Sigmoid colon (tissue), 6 donors: ENCODE measurements at regions not wholly inside any gene's neighbourhood (a gene's known extent, or its start where the extent isn't known, plus 50 kb on each side); places are given as distances from the start of the nearest gene placed in this dataset.

ENCODE experiments used
- DNase-seq: peaks from one replicate; pipeline ENCODE4 v3.0.0-alpha.2; 2019
- H3K27ac ChIP-seq, 4 donors: fragments of 200-600 bp; sonication (generic); one replicate each; pipeline ENCODE4 v1.5.1; 2016 to 2019; ENCODE audit warnings: mild to moderate bottlenecking in 1 of 4
- H3K27me3 ChIP-seq, 3 donors: fragments of 200-600 bp; sonication (generic); one replicate each; pipeline ENCODE4 v1.5.1; 2019; ENCODE audit warnings: mild to moderate bottlenecking in 1 of 3
- H3K36me3 ChIP-seq, 4 donors: fragments of 200-600 bp; sonication (generic); one replicate each; pipeline ENCODE4 v1.5.1; 2016 to 2019
- H3K4me1 ChIP-seq, 4 donors: fragments of 200-600 bp; sonication (generic); one replicate each; pipeline ENCODE4 v1.5.1; 2017 to 2019
- H3K4me3 ChIP-seq, 4 donors: fragments of 200-600 bp; sonication (generic); one replicate each; pipeline ENCODE4 v1.5.1; 2017 to 2019; ENCODE audit warnings: mild to moderate bottlenecking in 2 of 4, moderate library complexity in 1 of 4
- H3K9me3 ChIP-seq, 4 donors: fragments of 200-600 bp in 3 of 4; sonication (generic) in 3 of 4; one replicate each; pipeline versions ENCODE4 v1.5.1 to v1.6.1; 2013 to 2019
- EP300 ChIP-seq, 4 donors: sonication (generic); formaldehyde crosslinking; IDR thresholded peaks; one replicate each; pipeline ENCODE4 v1.6.1; 2017; ENCODE audit warnings: antibody characterized with exemption in 4 of 4
- POLR2A ChIP-seq, 2 donors: fragments of 450-650 bp; IDR thresholded peaks; one replicate each; pipeline ENCODE4 v1.6.1; 2016; ENCODE audit warnings: antibody characterized with exemption in 2 of 2, mild to moderate bottlenecking in 2 of 2, moderate library complexity in 2 of 2
- POLR2AphosphoS5 ChIP-seq, 4 donors: sonication (generic); formaldehyde crosslinking; IDR thresholded peaks; one replicate each; pipeline ENCODE4 v1.6.1; 2017; ENCODE audit warnings: antibody characterized with exemption in 4 of 4
- WGBS, 2 donors: extraction: QIAGEN DNeasy Blood & Tissue Kit; methylation state at CpG; one replicate each; pipeline ENCODE4 v1.1.7; 2013; 5-methylcytosine and 5-hydroxymethylcytosine counted together
- intact Hi-C: fragments of 100-400 bp; cut with DNase I; formaldehyde crosslinking; loops from one replicate; pipeline ENCODE4 v1.15.1; 2023
- TF ChIP-seq, protein P1 (sequence below), 4 experiments: fragments of 450-650 bp in 3 of 4; fragments of 200-600 bp in 1 of 4; IDR thresholded peaks; one replicate each; pipeline ENCODE4 v1.5.1; 2016 to 2019; ENCODE audit warnings: antibody characterized with exemption in 4 of 4, mild to moderate bottlenecking in 3 of 4, moderate library complexity in 2 of 4
- donor health status: healthy with polysubstance abuse.
- donor health status: healthy.

DNA sequence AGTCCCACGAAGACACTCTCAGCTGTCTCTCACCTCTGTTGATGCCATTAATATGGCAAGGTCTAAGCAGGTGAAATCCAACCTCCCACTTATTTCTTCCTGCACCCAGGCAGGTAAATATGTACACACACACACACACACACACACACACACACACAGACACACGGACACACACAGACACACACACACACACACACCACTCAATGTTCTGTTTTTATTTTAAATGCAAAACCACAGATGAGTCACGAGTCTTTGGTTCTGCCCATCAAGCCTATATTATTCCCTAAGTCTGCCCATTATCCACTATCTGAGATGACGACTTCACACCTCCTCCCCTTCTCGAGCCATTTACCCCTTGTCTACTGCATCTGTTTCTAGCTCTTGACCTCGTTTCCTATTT, 344.7 kb downstream of the CDH26 start:
- Histone ChIP-seq H3K9me3 (no peaks in the 10 kb centered on the region), H3K4me1 (no peaks in the 10 kb centered on the region), H3K27ac (no peak overlapping the region), H3K36me3 (no peaks in the 10 kb centered on the region), H3K4me3 (no peak overlapping the region), H3K27me3 (no peaks in the 10 kb centered on the region)
- DNase-seq: no peak
- TF ChIP-seq POLR2A (IDR thresholded peaks at IDR 0.05) (no peak), POLR2AphosphoS5 (IDR thresholded peaks at IDR 0.05) (no peak), EP300 (IDR thresholded peaks at IDR 0.05) (no peak)
- TF ChIP-seq, protein P1, sequence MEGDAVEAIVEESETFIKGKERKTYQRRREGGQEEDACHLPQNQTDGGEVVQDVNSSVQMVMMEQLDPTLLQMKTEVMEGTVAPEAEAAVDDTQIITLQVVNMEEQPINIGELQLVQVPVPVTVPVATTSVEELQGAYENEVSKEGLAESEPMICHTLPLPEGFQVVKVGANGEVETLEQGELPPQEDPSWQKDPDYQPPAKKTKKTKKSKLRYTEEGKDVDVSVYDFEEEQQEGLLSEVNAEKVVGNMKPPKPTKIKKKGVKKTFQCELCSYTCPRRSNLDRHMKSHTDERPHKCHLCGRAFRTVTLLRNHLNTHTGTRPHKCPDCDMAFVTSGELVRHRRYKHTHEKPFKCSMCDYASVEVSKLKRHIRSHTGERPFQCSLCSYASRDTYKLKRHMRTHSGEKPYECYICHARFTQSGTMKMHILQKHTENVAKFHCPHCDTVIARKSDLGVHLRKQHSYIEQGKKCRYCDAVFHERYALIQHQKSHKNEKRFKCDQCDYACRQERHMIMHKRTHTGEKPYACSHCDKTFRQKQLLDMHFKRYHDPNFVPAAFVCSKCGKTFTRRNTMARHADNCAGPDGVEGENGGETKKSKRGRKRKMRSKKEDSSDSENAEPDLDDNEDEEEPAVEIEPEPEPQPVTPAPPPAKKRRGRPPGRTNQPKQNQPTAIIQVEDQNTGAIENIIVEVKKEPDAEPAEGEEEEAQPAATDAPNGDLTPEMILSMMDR (IDR thresholded peaks at IDR 0.05): no peak
- 45 to 64% methylated on average over 6 of the region's 6 CpGs for WGBS, 2 donors
- intact Hi-C loops: no loop called here

DNA sequence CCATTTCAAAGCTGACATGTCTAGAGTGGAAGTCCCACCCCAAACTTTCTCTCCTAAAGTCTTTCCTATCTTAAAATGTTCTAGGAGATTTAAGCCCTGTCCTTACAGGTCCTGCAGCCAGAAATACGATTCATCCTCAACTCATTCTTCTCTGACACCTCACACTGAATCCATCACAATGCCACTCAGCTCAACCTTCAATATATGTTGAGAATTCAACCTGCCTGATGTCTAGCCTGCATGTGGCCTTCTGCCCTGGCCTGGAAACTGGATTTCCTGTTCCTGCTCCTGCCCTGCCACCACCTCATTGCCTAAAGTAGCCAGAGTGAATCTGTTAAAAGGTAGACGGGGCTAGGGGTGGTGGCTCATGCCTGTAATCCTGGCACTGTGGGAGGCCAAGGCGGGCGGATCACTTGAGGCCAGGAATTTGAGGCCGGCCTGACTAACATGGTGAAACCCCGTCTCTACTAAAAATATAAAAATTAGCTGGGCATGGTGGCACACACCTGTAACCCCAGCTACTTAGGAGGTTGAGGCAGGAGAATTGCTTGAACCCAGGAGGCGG, 345.9 kb downstream of the CDH26 start:
- TF ChIP-seq, protein P1 (IDR thresholded peaks at IDR 0.05): no peak
- TF ChIP-seq POLR2A (IDR thresholded peaks at IDR 0.05) (no peak), POLR2AphosphoS5 (IDR thresholded peaks at IDR 0.05) (no peak), EP300 (IDR thresholded peaks at IDR 0.05) (no peak)
- Histone ChIP-seq H3K27me3 (no peaks in the 10 kb centered on the region), H3K4me1 (no peaks in the 10 kb centered on the region), H3K9me3 (no peaks in the 10 kb centered on the region), H3K36me3 (no peaks in the 10 kb centered on the region), H3K27ac (no peak overlapping the region), H3K4me3 (no peak overlapping the region)
- intact Hi-C loops: no loop called here
- no peak for DNase-seq
- 79 to 83% methylated on average over 7 of the region's 7 CpGs for WGBS, 2 donors

GRCh38 chr20:60304931-60305330, 346.7 kb downstream of the CDH26 start:
- TF ChIP-seq EP300 (IDR thresholded peaks at IDR 0.05): no peak
- TF ChIP-seq, protein P1 (IDR thresholded peaks at IDR 0.05): no peak
- no peak for TF ChIP-seq POLR2AphosphoS5 (IDR thresholded peaks at IDR 0.05)
- TF ChIP-seq POLR2A (IDR thresholded peaks at IDR 0.05): no peak
- Histone ChIP-seq H3K4me3 (no peak overlapping the region), H3K4me1 (no peaks in the 10 kb centered on the region), H3K36me3 (no peaks in the 10 kb centered on the region), H3K9me3 (no peaks in the 10 kb centered on the region), H3K27me3 (no peaks in the 10 kb centered on the region), H3K27ac (no peak overlapping the region)
- WGBS, 2 donors: 76 to 88% methylated on average over 4 of the region's 4 CpGs
- DNase-seq: no peak
- intact Hi-C loops: no loop called here

- Histone ChIP-seq H3K4me3 (no peak overlapping the region), H3K27ac (no peak overlapping the region), H3K4me1 (no peaks in the 10 kb centered on the region), H3K36me3 (no peaks in the 10 kb centered on the region), H3K27me3 (no peaks in the 10 kb centered on the region), H3K9me3 (no peaks in the 10 kb centered on the region)
- no peak for TF ChIP-seq POLR2AphosphoS5 (IDR thresholded peaks at IDR 0.05)
- intact Hi-C loops: no loop called here
- WGBS, 2 donors: 45 to 67% methylated on average over 3 of the region's 3 CpGs
- DNase-seq: no peak
Measured at GRCh38 chr20:60306105-60306504, 347.9 kb downstream of the CDH26 start.

- no peak for TF ChIP-seq EP300 (IDR thresholded peaks at IDR 0.05)
- TF ChIP-seq, protein P1 (IDR thresholded peaks at IDR 0.05): no peak
- TF ChIP-seq POLR2A (IDR thresholded peaks at IDR 0.05): no peak
- no peak for TF ChIP-seq POLR2AphosphoS5 (IDR thresholded peaks at IDR 0.05)
- 76 to 79% methylated on average over 7 of the region's 7 CpGs for WGBS, 2 donors
- Histone ChIP-seq H3K9me3 (no peaks in the 10 kb centered on the region), H3K4me3 (no peak overlapping the region), H3K36me3 (no peaks in the 10 kb centered on the region), H3K4me1 (no peaks in the 10 kb centered on the region), H3K27ac (no peak overlapping the region), H3K27me3 (no peaks in the 10 kb centered on the region)
- no peak for DNase-seq
- intact Hi-C loops: no loop called here
Measured at GRCh38 chr20:60306551-60306950, 348.3 kb downstream of the CDH26 start.
